Endothelial cell of hepatic sinusoid (primary cell): ENCODE measurements at regions not wholly inside any gene's neighbourhood (a gene's known extent, or its start where the extent isn't known, plus 50 kb on each side); places are given as distances from the start of the nearest gene placed in this dataset.

Source experiments
- in situ Hi-C: cut with HindIII; loops from 2 replicates; pipeline ENCODE4 v1.10.0; 2017; ENCODE audit warnings: low sequenced_read_pairs

- in situ Hi-C loops, result no loop called here
These were observed 119.0 kb upstream of the WDR17 start for GRCh38 chr4:175946472-175947116.

DNA sequence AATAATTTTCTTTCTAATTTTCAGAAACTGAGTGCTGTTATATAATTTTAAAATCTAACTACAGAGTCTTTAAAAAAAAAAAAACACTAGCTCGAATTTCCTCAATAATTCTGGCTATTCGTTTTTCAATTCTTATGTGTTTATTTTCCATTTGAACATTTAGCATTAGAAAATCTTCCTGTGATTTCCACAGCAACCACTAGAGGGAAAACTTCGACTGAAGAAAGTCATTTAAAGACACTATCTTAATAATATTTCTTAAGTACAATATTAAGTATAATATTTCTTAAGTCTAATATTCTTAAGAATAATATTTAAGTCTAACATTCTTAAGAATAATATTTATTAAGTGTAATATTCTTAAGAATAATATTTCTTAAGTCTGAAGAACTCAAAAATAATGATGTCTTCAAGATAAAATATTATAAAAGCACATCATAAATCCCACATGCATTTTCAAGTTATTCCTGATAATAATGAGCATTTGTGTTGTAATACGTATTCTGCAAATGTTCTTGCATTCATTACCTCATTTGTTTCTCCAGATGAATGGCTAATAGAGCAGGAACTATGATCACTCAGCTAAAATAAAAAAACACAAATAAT lies 118.4 kb upstream of the WDR17 start:
- in situ Hi-C loops, result no loop called here

- in situ Hi-C loops, result loop anchor here (25.0 kb wide), 1 partner anchor 386 kb away; no protein-coding TSS in a partner anchor
These were observed 113.8 kb upstream of the WDR17 start for GRCh38 chr4:175951794-175952193.

DNA sequence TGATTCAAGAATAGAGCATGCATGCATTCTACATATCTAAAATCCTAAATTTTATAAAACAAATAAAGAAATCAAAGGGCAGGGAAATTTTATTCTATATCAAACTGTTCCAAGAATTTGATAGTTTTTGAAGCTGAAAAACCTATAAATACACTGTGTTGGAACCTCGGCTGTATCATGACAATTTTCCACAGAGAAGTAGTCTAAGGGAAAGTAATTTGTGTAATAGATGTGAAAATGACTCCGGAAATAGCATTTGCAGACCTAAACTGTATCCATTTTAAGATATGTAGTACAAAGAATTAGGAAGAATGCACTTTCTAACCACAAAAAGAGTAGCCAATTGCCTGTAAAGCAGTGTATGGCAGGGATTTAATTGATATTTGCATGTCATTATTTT lies 112.5 kb upstream of the WDR17 start:
- in situ Hi-C loops, result loop anchor here (25.0 kb wide), 1 partner anchor 384 kb away; no protein-coding TSS in a partner anchor

DNA sequence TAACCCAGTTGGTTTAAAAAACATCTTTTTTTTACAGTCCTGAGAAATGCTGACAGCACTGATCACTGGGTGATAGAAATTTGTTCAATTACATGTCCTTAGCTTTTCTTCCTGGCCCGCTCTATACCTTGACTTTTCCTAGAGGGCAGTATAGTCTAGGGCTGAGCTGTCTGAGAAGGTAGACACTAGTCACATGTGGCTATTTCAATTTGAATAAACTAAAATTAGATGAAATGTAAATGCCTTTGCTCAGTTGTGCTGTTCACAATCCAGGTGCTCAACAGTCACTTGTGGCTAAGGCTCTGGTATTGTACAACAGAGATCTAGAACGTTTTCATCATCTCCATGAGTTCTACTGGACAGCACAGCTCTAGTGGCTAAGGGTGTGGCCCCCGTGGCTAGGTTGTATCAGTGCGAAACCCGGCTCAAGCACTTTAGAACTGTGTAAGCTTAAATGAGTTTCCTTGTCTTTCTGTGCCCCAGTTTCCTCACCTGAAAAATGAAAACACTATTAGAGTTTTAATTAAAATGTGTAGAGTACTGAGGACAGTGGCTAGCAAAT lies 111.6 kb upstream of the WDR17 start:
- in situ Hi-C loops, result loop anchor here (25.0 kb wide), 1 partner anchor 383 kb away; no protein-coding TSS in a partner anchor

DNA sequence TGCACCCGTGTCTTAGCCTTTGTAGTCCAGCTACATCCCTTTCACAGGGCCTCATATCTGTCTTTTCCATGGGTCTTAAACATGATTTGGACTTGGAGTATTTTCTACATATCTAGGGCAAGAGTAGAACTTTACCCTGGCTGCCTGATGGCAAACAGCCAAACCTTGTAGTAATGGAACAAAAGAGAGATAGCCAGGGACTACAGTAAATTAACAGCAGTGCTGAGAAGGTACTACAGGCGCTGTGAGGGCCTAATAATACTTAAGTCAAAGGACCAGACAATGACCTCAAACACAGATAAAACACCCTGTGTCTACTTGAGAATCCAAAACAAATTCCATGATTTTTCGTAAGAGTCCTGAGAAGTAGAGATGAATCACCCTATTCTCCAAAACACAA lies 111.0 kb upstream of the WDR17 start:
- in situ Hi-C loops, result loop anchor here (25.0 kb wide), 1 partner anchor 383 kb away; no protein-coding TSS in a partner anchor

- in situ Hi-C loops, result loop anchor here (25.0 kb wide), 1 partner anchor 376 kb away; no protein-coding TSS in a partner anchor
These were observed 104.0 kb upstream of the WDR17 start for GRCh38 chr4:175961604-175962003.

DNA sequence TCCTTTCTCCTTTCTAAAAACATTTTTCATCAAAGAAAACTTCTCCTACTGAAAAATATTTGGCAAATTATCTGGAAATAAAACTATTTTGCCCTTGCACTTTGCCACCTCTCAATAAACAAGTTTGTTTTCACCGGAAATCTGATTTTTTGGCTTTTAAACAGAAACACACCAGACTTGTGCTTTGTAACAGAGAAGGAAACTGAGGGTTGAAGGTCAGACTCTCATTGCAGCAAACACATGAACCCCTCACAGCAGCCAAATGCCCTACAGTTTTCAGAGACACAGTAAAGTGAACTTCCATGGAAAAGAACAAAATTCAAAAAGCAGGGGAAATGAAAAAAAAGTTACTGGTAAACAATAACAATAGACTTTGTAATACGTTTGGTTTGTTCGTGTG lies 95.6 kb upstream of the WDR17 start:
- in situ Hi-C loops, result loop anchor here (25.0 kb wide), 1 partner anchor 367 kb away; no protein-coding TSS in a partner anchor

DNA sequence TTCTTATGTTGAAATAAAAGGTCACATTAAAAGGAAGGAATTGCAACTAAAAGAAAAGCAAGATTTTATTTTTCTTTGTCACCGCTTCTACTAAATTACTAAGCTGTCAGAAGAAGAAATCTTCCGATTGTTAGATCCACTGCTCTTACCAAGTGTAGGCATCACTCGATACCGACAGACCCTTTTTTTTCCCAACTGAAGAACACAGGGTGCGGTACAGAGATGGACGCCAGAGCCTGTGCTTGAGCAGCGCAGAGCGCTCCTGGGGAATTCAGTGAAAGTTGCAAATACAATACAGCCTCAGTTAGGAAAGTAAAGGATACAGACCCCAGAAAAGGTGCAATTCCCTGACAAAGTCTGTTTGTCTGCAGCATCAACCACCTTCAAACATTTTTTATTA lies 94.9 kb upstream of the WDR17 start:
- in situ Hi-C loops, result loop anchor here (25.0 kb wide), 1 partner anchor 367 kb away; no protein-coding TSS in a partner anchor

GRCh38 chr4:175971388-175972179 lies 94.1 kb upstream of the WDR17 start:
- in situ Hi-C loops, result loop anchor here (25.0 kb wide), 1 partner anchor 366 kb away; no protein-coding TSS in a partner anchor

- in situ Hi-C loops, result loop anchor here (25.0 kb wide), 1 partner anchor 364 kb away; no protein-coding TSS in a partner anchor
These were observed 92.4 kb upstream of the WDR17 start for GRCh38 chr4:175973027-175973923.

GRCh38 chr4:175983636-175984035 lies 82.0 kb upstream of the WDR17 start:
- in situ Hi-C loops, result no loop called here

GRCh38 chr4:175986668-175987067 lies 79.0 kb upstream of the WDR17 start:
- in situ Hi-C loops, result no loop called here

DNA sequence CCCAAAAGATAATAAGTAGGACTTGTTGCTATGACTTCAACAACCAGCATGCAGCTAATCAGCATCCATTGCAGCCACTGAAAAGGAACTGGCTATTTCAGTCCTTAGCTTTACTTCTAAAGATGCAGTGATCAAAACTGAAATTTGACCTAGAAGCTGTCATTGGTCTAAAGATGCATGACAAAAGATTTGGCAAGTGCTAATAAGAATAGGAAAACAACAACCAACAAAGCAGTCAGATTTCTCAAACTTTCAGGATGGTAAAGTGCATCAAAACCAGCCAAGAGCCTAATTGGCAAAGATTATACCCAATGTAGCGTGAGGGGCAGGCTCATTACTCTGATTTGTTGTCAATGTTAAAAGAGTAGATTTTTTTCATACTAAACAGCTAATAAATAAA lies 77.1 kb upstream of the WDR17 start:
- in situ Hi-C loops, result no loop called here

- in situ Hi-C loops, result no loop called here
These were observed 69.4 kb upstream of the WDR17 start for GRCh38 chr4:175996206-175996605.

GRCh38 chr4:175997291-175997690 lies 68.3 kb upstream of the WDR17 start:
- in situ Hi-C loops, result no loop called here

DNA sequence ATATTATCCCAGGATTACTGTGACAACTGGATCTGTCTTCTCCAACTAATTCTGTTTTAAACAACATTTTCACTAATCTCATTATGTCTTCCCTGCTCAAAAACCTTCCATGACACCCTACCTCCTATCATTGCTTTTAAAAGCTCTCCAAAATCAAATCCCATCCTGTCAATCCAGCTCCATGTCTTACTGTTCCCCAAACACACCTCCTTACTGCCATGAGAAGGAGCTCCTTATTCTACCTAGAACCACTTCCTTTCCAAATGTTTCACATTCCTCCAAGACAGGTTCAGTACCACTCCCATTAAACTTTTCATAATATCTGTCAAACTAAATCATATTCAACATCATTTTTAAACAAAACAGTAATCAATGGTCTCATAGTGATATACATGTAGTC lies 66.9 kb upstream of the WDR17 start:
- in situ Hi-C loops, result no loop called here

DNA sequence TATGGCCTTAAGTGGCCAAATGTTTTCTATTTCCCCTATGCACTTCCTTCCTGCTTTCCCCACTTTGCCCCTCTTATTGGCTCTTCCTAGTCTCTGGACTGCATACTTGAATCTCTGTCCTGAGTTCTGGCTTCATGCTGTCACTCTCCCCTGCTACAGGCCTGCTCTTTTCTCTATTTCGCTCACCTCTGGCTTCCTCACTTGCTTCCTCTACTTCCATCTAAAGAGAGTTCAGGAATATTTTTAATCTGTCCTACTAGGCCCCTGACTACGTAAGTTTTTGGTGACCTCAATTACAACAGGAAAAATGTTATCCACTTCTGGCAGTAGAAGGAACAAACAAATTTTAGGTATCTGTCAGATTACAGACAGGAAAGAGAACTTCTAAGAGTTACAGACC lies 65.7 kb upstream of the WDR17 start:
- in situ Hi-C loops, result no loop called here

- in situ Hi-C loops, result no loop called here
These were observed 64.3 kb upstream of the WDR17 start for GRCh38 chr4:176001151-176002006.
